ENCODE measurements at regions not wholly inside any gene's neighbourhood (a gene's known extent, or its start where the extent isn't known, plus 50 kb on each side); places are given as distances from the start of the nearest gene placed in this dataset.

- no peak for TF ChIP-seq CTCF (conservative IDR thresholded peaks at IDR 0.05; ENCODE audit: low read length)
- TF ChIP-seq EZH2phosphoT487 (IDR thresholded peaks at IDR 0.05; ENCODE audit: borderline replicate concordance), result no peak
These were observed 59.5 kb upstream of the FAM9C start for GRCh38 chrX:13103914-13104274.

Data from Loucy (cell line).